ENCODE measurements at regions not wholly inside any gene's neighbourhood (a gene's known extent, or its start where the extent isn't known, plus 50 kb on each side); places are given as distances from the start of the nearest gene placed in this dataset.

DNA sequence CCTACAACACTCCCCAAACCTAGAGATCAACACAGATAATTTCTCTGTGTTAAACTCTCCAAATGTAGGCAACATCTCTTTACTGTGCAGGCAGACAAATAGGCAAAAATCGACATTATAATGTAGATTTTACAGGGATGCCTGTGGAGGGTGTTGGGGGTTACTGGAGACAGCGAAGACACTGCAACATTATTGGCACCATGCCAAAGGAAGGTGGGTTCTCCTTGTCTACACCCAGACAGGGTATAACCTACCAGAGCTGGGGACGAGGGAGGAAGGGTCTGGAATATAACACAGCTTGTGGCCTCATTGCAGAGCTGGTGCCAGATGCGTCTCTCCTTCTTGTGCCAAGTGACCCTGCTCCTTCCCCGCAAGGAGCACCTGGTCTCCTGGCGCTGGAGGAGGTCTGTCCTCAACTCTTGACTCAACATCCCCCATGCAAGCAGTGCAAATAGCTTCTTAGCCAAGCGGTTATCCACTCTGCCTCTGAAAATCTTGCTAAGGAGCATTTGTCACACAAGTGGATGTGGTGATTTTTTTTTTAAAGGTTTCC, 404.0 kb downstream of the PRDM2 start:
- Histone ChIP-seq H3K36me3 (ENCODE audit: control insufficient read depth in 4 of 4, insufficient read depth in 4 of 4, low read length in 4 of 4) (no peaks in the 10 kb centered on the region), H3K9me3 (ENCODE audit: control insufficient read depth in 4 of 4, insufficient read depth in 3 of 4, low read length in 3 of 4) (no peaks in the 10 kb centered on the region), H3K4me1 (ENCODE audit: control insufficient read depth in 5 of 5, insufficient read depth in 5 of 5, low read length in 5 of 5) (peaks cover 0 to 3% (median 0%) of the 10 kb centered on the region in 5 donors), H3K27me3 (ENCODE audit: control insufficient read depth in 3 of 3, insufficient read depth in 3 of 3, low read length in 2 of 3) (no peaks in the 10 kb centered on the region), H3K9ac (ENCODE audit: insufficient read depth in 1 of 2, low read length in 2 of 2) (no peak overlapping the region), H3K4me3 (no peak overlapping the region), H3K27ac (ENCODE audit: low read depth in 1 of 2, low read length in 1 of 2) (no peak overlapping the region)
- TF ChIP-seq, protein P1, sequence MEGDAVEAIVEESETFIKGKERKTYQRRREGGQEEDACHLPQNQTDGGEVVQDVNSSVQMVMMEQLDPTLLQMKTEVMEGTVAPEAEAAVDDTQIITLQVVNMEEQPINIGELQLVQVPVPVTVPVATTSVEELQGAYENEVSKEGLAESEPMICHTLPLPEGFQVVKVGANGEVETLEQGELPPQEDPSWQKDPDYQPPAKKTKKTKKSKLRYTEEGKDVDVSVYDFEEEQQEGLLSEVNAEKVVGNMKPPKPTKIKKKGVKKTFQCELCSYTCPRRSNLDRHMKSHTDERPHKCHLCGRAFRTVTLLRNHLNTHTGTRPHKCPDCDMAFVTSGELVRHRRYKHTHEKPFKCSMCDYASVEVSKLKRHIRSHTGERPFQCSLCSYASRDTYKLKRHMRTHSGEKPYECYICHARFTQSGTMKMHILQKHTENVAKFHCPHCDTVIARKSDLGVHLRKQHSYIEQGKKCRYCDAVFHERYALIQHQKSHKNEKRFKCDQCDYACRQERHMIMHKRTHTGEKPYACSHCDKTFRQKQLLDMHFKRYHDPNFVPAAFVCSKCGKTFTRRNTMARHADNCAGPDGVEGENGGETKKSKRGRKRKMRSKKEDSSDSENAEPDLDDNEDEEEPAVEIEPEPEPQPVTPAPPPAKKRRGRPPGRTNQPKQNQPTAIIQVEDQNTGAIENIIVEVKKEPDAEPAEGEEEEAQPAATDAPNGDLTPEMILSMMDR (IDR thresholded peaks at IDR 0.05; ENCODE audit: control extremely low read depth, extremely low read depth): no peak
- WGBS, 2 donors: 84 to 86% methylated on average over 7 of the region's 7 CpGs
- DNase-seq (no peak), ATAC-seq (ENCODE audit: insufficient read depth, low FRiP score) (no peak)

DNA sequence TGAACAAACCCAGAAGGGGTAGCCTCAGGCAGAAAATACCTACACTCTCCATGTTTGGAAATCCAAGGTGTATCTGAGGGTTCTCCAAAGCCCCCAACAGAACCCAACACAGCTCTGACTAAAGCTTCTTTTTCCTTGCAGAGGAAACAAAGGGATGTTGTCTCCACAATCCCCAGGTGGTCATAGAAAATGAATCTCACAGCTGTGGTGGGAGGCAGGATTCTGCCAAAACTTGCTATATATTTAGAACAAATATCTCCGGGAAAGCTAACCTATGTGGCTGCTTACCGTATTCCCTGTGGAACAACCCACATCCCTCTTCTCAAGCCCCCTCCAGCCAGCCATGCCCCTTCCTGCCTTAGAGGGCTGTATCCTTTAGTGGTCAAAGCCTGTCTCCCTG, 406.1 kb downstream of the PRDM2 start:
- TF ChIP-seq, protein P1 (IDR thresholded peaks at IDR 0.05; ENCODE audit: control extremely low read depth, extremely low read depth): no peak
- ATAC-seq (ENCODE audit: insufficient read depth, low FRiP score) (no peak), DNase-seq (no peak)
- peaks cover 0 to 3% (median 0%) of the 10 kb centered on the region in 5 donors for H3K4me1 ChIP-seq (ENCODE audit: control insufficient read depth in 5 of 5, insufficient read depth in 5 of 5, low read length in 5 of 5)
- no peak overlapping the region for H3K4me3 ChIP-seq
- WGBS, 2 donors: 75 to 87% methylated on average over 2 of the region's 2 CpGs
- H3K36me3 ChIP-seq (ENCODE audit: control insufficient read depth in 4 of 4, insufficient read depth in 4 of 4, low read length in 4 of 4): no peaks in the 10 kb centered on the region
- H3K27me3 ChIP-seq (ENCODE audit: control insufficient read depth in 3 of 3, insufficient read depth in 3 of 3, low read length in 2 of 3): no peaks in the 10 kb centered on the region
- H3K9ac ChIP-seq (ENCODE audit: insufficient read depth in 1 of 2, low read length in 2 of 2): no peak overlapping the region
- no peaks in the 10 kb centered on the region for H3K9me3 ChIP-seq (ENCODE audit: control insufficient read depth in 4 of 4, insufficient read depth in 3 of 4, low read length in 3 of 4)
- no peak overlapping the region for H3K27ac ChIP-seq (ENCODE audit: low read depth in 1 of 2, low read length in 1 of 2)

DNA sequence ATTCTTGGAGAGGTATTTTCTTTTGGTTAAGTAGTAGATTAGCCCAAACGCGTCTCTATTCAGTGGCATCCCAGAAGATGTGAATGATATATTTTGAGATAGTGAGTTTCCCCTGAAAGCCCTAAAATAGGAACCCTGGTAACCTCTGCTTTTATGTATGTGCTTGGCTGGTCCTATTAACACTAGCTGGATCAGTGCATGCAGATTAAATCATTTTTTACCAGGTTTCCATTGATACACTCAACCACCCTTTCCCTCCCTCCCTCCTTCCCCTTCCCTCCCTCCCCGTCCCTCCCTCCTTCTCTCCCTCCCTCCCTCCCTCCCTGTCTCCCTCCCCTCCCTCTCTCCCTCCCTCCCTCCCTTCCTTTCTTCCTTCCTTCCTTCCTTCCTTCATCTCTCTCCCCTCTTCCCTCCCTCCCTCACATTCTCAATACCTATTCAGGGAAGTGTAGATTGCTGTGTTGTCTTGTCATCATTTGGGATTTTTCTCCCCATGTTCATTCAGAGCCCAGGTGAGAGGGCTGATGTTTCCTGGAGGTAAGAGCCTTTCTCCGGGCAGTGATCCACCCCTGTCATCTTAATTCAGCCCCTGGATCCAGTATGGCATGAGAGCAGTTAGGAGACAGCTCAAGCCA, 406.8 kb downstream of the PRDM2 start:
- TF ChIP-seq, protein P1 (IDR thresholded peaks at IDR 0.05; ENCODE audit: control extremely low read depth, extremely low read depth): no peak
- Histone ChIP-seq H3K4me3 (no peak overlapping the region), H3K27ac (ENCODE audit: low read depth in 1 of 2, low read length in 1 of 2) (no peak overlapping the region), H3K9ac (ENCODE audit: insufficient read depth in 1 of 2, low read length in 2 of 2) (no peak overlapping the region), H3K9me3 (ENCODE audit: control insufficient read depth in 4 of 4, insufficient read depth in 3 of 4, low read length in 3 of 4) (no peaks in the 10 kb centered on the region), H3K36me3 (ENCODE audit: control insufficient read depth in 4 of 4, insufficient read depth in 4 of 4, low read length in 4 of 4) (no peaks in the 10 kb centered on the region), H3K4me1 (ENCODE audit: control insufficient read depth in 5 of 5, insufficient read depth in 5 of 5, low read length in 5 of 5) (peaks cover 0 to 2% (median 0%) of the 10 kb centered on the region in 5 donors), H3K27me3 (ENCODE audit: control insufficient read depth in 3 of 3, insufficient read depth in 3 of 3, low read length in 2 of 3) (no peaks in the 10 kb centered on the region)
- no peak for ATAC-seq (ENCODE audit: insufficient read depth, low FRiP score)
- 82 to 90% methylated on average over 4 of the region's 4 CpGs for WGBS, 2 donors
- no peak for DNase-seq
